ENCODE measurements at regions not wholly inside any gene's neighbourhood (a gene's known extent, or its start where the extent isn't known, plus 50 kb on each side); places are given as distances from the start of the nearest gene placed in this dataset.

DNA sequence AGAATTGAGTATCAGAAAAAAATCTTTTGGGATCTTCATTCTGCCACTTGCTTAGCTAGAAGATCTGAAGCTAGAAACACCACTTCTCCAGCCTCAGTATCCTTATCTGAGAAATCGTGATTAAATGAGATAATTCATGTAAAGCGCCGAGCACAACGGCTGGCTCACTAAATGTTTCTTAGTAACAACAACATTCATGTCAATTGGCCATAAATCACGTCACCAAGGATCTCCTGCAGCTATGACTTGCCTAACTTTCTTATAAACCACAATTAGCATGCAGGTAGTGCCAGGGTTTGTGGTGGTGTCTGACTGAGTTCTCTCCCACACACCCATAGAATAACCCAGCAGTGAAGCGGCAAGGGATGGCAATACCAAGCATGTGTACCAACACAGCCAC lies 501.3 kb downstream of the EFNB2 start:
- DNase-seq (ENCODE audit: low spot score), result no peak

DNA sequence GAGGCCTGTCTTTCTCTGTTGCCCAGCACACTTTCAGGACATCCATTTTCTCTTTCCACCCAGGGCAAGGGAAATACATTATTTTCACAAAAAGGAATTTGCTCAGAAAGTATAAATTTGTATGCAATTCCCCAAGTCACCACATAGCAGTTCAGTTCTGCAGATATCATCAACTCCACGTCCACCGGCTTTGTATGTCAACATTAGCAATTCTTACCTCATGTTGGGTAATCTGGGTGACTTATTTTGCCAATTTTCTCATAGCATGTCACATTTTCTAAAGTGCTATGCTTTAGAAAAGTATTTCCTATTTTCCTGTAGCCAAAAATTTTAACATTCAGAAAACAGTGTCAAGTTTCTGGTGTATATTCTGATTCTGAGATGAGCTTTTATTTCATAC lies 501.8 kb downstream of the EFNB2 start:
- no peak for DNase-seq (ENCODE audit: low spot score)

DNA sequence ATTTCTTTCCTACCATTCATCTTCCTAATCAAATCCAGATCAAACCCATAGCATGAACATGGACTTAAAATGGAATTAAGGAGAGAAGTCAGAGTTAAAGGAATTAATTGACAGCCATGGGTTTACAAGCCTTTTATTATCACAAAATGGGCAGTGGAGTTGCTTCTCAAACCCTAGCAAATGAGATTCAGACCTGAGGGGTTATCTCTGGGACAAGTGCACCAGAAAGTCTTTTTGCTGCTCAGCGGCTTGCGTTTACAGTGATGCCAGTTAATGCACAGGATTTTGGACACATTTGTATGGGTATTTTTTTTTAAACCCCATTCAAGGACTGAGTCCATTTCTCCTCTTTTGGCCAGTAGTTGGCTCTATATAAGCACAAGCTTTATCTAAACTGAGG lies 503.0 kb downstream of the EFNB2 start:
- no peak for DNase-seq (ENCODE audit: low spot score)

- no peak for DNase-seq (ENCODE audit: low spot score)
These were observed 505.7 kb downstream of the EFNB2 start for GRCh38 chr13:106029676-106030290.

DNA sequence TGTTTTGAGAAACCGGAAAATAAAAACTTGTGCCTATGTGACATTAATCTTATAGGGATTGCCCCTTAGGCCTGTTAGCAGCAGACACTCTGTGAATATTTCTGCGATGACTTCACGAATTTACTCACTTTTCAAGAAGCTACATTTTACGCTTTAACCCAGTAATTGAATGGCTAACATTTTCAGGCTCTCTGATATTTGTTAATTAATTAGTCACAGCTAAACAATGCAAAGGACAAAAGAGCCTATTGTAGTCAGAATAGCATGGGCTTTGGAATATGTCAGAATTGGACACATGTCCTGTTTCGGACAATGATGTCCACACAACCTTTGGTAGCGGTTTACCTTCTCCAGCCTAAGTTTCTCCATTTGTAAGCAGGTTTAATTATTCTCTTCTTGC lies 506.6 kb downstream of the EFNB2 start:
- no peak for DNase-seq (ENCODE audit: low spot score)

GRCh38 chr13:106011600-106011999 lies 523.9 kb downstream of the EFNB2 start:
- DNase-seq (ENCODE audit: low spot score), result no peak

DNA sequence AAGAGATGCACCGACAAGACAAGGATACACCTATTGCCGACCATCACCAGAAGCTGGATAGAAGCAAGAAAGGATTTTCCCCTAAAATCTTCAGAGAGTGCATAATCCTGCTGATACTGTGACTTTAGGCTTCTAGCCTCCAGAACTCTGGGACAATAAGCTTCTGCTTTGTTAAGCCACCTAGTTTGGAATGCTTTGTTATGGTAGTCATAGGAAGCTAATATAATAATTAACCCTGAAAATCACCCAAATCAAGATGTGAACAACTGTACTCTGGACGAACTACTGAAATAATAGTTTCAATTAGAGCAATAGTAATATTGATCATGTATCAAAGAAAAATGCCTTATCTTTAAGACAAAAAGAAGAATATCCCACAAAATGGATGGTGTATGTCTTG lies 524.6 kb downstream of the EFNB2 start:
- no peak for DNase-seq (ENCODE audit: low spot score)

DNA sequence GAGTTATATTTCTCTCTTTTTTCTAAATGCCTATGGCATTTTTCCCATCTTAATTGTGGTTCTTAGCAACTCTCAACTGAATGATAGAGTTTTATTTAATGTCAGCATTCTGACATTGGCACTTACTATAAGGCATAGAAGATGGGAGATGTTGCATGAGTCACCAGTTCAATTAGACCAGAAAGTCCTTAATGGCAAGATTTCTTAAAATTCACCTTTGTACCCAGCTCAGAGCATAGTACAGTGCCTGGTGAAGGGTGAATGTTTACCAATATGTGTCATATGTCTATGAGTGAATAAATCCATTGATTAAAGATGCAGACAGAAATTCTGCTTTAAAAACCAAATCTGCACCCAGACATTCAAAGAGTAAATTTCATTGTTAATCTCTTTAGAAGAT lies 526.9 kb downstream of the EFNB2 start:
- no peak for DNase-seq (ENCODE audit: low spot score)

DNA sequence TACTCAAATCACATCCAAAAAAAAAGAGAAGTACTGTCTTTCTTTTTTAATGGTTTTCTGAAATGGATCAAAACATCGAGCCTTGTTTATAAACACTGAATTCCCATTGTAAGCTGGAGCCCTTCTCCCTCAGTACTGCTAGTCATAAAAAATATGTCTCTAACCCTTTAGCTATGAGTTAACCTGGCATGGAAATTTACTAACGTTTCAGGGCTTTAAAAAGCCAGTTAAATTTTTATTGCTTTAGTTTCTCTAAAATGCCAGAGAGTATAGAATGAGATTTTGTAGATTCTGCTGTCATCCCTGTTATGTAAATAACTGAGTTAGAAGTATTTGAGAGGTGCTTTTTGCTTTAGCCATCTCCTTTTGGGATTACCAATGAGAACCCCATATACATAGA lies 528.3 kb downstream of the EFNB2 start:
- DNase-seq (ENCODE audit: low spot score), result no peak

GRCh38 chr13:106003651-106004050 lies 531.8 kb downstream of the EFNB2 start:
- DNase-seq (ENCODE audit: low spot score), result no peak

GRCh38 chr13:106001443-106001842 lies 534.0 kb downstream of the EFNB2 start:
- no peak for DNase-seq (ENCODE audit: low spot score)

DNA sequence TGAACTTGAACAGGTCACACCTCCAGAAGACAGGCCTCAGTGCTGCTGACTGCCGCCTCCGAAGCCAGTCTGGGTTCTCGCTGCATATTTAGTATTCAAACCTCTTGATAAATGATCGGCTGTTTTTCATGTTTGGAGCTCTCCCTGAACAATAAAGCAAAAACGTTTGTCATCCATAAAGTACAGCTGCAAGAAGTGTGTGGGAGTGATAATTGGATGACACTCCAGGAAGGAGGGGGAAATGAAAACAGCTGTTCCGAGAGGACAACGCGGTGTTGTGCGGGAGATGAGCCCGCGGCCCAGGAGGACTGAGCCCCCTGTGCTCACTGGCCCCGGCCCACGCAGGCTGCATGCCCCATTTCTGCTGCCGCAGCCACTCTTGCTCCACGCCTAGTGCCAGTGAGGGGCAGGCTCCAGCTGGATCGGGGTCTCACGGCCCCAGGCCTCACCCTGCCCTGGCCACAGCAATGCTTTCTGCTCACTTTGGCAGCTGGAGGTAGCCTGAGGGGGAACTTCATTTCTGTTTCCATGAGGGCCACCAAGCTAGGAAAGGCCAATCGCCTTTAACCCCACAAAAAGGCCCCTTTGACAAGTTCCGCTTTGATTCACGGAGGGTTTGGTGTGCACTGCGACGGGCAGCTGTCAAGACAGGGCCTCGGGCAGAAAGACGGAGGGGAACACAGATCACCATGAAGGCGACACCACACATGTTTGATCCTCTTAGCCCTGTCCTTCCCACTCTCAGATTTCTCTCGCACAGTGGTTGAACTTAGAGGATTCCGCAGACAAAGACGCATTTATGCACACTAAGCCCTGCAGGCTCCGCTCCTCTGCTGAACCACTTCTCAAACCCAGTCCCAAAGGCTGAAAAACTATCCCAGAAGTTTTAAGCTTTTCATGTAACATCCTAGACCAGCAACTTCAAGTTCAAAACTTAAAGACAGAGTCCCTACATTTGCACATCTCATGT lies 537.6 kb downstream of the EFNB2 start:
- DNase-seq (ENCODE audit: low spot score), result no peak

- DNase-seq (ENCODE audit: low spot score), result no peak
These were observed 539.0 kb downstream of the EFNB2 start for GRCh38 chr13:105996391-105997025.

GRCh38 chr13:105994340-105994739 lies 541.1 kb downstream of the EFNB2 start:
- no peak for DNase-seq (ENCODE audit: low spot score)

DNA sequence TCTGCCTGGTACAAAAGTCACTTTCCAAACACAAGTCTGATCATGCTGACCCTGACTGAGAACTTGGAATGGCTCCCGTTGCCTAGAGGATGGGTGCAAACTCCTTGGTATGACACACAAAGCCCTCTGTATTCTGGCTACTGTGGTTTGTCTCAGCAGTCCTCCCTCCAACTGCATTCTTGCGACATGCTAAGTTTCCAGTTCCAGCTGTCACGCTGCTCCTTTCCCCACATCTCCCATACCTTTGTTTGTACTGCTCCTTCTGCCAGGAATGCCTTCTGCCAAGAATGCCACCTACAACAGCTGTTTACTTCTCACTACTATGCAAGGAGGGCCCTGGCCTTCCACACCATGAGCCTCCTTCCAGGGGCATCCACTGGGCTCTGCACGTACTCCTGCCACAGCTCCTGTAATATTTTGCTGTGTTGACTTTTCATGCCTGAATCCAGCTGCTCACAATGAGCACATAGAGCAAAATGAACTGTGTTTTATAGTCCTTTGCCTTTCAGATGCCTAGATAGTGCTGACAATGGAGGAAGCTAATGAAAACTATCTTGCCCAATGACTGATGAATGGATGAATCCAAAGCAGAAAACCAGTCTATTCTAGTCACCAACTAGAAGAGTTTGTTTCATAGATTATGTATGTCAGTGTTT lies 543.7 kb downstream of the EFNB2 start:
- no peak for DNase-seq (ENCODE audit: low spot score)

GRCh38 chr13:105991131-105991530 lies 544.3 kb downstream of the EFNB2 start:
- DNase-seq (ENCODE audit: low spot score), result no peak

GRCh38 chr13:105990256-105990958 lies 545.1 kb downstream of the EFNB2 start:
- no peak for DNase-seq (ENCODE audit: low spot score)

DNA sequence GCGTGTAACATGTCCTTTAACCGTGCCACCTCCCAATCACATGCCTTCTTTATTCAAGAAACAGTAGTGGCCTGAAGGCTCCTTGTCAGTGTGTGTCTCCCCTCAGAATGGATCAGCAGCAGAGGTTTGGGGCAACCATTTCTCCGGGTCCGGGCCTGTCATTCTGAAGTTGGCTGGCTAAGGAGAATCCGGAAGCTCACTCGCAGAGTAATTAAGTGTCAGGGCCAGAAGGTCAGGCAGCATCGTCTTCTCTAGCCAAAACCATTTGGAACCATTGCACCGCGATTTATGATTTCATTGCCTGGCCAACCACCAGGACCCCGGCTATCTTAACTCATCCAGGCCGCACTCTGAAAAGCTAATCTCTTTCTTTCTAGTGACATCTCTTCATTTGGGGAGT lies 550.8 kb downstream of the EFNB2 start:
- DNase-seq (ENCODE audit: low spot score), result no peak

- DNase-seq (ENCODE audit: low spot score), result no peak
These were observed 551.2 kb downstream of the EFNB2 start for GRCh38 chr13:105984236-105984635.

GRCh38 chr13:105982219-105982930 lies 553.1 kb downstream of the EFNB2 start:
- no peak for DNase-seq (ENCODE audit: low spot score)

Data from SW480 (cell line).